ENCODE measurements at regions not wholly inside any gene's neighbourhood (a gene's known extent, or its start where the extent isn't known, plus 50 kb on each side); places are given as distances from the start of the nearest gene placed in this dataset.

- TF ChIP-seq POLR2A (IDR thresholded peaks at IDR 0.05) (no peak), CTCF (IDR thresholded peaks at IDR 0.05) (no peak)
Observed at GRCh38 chr4:137800861-137801260, 268.6 kb upstream of the PCDH18 start.
